Aorta (tissue), 5 donors: ENCODE measurements at regions not wholly inside any gene's neighbourhood (a gene's known extent, or its start where the extent isn't known, plus 50 kb on each side); places are given as distances from the start of the nearest gene placed in this dataset.
A peak's percentile ranks its signal among the peaks of the same experiment; 100 is the strongest.

ENCODE experiments used
- ATAC-seq: fragments of 200-7000 bp; cut with Tn5 transposase; one replicate; pipeline ENCODE4 v1.9.1; 2022; ENCODE audit warnings: moderate library complexity; ENCODE audit not compliant: low FRiP score
- DNase-seq, 2 donors: peaks; one replicate each; pipeline ENCODE4 v3.0.0-alpha.2; 2020
- H3K27ac ChIP-seq, 2 donors: one replicate each; pipeline ENCODE4 v1.5.1; 2013; ENCODE audit warnings: low read length in 2 of 2, mild to moderate bottlenecking in 2 of 2, moderate library complexity in 2 of 2, control low read depth in 1 of 2, inconsistent platforms in 1 of 2, low read depth in 1 of 2
- H3K27me3 ChIP-seq, 2 donors: one replicate each; pipeline ENCODE4 v1.6.1; 2013; ENCODE audit warnings: control low read depth in 1 of 2, low read length in 1 of 2, mild to moderate bottlenecking in 1 of 2, moderate library complexity in 1 of 2; ENCODE audit not compliant: insufficient read depth in 2 of 2, control insufficient read depth in 1 of 2
- H3K36me3 ChIP-seq, 2 donors: one replicate each; pipeline ENCODE4 v1.6.1; 2013; ENCODE audit warnings: control low read depth in 1 of 2, low read length in 1 of 2, mild to moderate bottlenecking in 1 of 2; ENCODE audit not compliant: insufficient read depth in 2 of 2, control insufficient read depth in 1 of 2
- H3K4me1 ChIP-seq, 2 donors: one replicate each; pipeline ENCODE4 v1.6.1; 2013; ENCODE audit warnings: low read length in 2 of 2, control low read depth in 1 of 2, mild to moderate bottlenecking in 1 of 2, moderate library complexity in 1 of 2; ENCODE audit not compliant: insufficient read depth in 2 of 2, control insufficient read depth in 1 of 2
- H3K4me3 ChIP-seq, 2 donors: one replicate each; pipeline ENCODE4 v1.5.1; 2013; ENCODE audit warnings: low read length in 2 of 2, control low read depth in 1 of 2, mild to moderate bottlenecking in 1 of 2
- H3K9me3 ChIP-seq: one replicate; pipeline ENCODE4 v1.6.1; 2013; ENCODE audit warnings: mild to moderate bottlenecking, low read length; ENCODE audit not compliant: control insufficient read depth
- WGBS, 2 donors: extraction: QIAGEN DNeasy Blood & Tissue Kit; methylation state at CpG; one replicate each; pipeline ENCODE4 v1.1.7; 2013; 5-methylcytosine and 5-hydroxymethylcytosine counted together
- intact Hi-C, 2 donors: fragments of 100-400 bp; cut with DNase I; formaldehyde crosslinking; loops; one replicate each; pipeline versions ENCODE4 v1.14.2 to v1.15.0; 2022
- donor health status: healthy with polysubstance abuse.
- donor health status: Bipolar disorder and iron deficiency.
- donor health status: DM: no; HTN: no; CAD: no.
- donor health status: DM: no; HTN: no; CAD: no.
- donor health status: DM: yes; HTN: yes; CAD: no.

- Histone ChIP-seq H3K27me3 (no peaks in the 10 kb centered on the region), H3K4me1 (no peaks in the 10 kb centered on the region), H3K27ac (no peak overlapping the region), H3K36me3 (no peaks in the 10 kb centered on the region), H3K4me3 (no peak overlapping the region), H3K9me3 (peaks cover 2% of the 10 kb centered on the region)
- DNase-seq (peak in 1 of 2 donors; percentile 67), ATAC-seq (no peak)
- intact Hi-C loops: no loop called here
- 69 to 74% methylated on average over 20 of the region's 20 CpGs for WGBS, 2 donors
Measured at GRCh38 chr22:44424867-44425693, 73.0 kb downstream of the RTL6 start.

GRCh38 chr22:44424359-44424682, 73.7 kb downstream of the RTL6 start:
- intact Hi-C loops: no loop called here
- ATAC-seq (no peak), DNase-seq (no peak)

GRCh38 chr22:44423556-44424358, 74.3 kb downstream of the RTL6 start:
- Histone ChIP-seq H3K27ac (no peak overlapping the region), H3K4me1 (no peaks in the 10 kb centered on the region), H3K9me3 (peaks cover 7% of the 10 kb centered on the region), H3K27me3 (no peaks in the 10 kb centered on the region), H3K4me3 (no peak overlapping the region), H3K36me3 (no peaks in the 10 kb centered on the region)
- intact Hi-C loops: no loop called here
- 81 to 85% methylated on average over 14 of the region's 14 CpGs for WGBS, 2 donors
- ATAC-seq (no peak), DNase-seq (peak in 1 of 2 donors; percentile 57)

More at GRCh38 chr22:44424359-44424682, 73.7 kb downstream of the RTL6 start:
- Histone ChIP-seq H3K27me3 (no peaks in the 10 kb centered on the region), H3K4me3 (no peak overlapping the region), H3K27ac (no peak overlapping the region), H3K9me3 (peaks cover 5% of the 10 kb centered on the region), H3K36me3 (no peaks in the 10 kb centered on the region), H3K4me1 (no peaks in the 10 kb centered on the region)
- WGBS, 2 donors: 42 to 48% methylated on average over 2 of the region's 2 CpGs

GRCh38 chr22:44422746-44423380, 75.2 kb downstream of the RTL6 start:
- ATAC-seq (no peak), DNase-seq (peak in 1 of 2 donors; percentile 32)
- intact Hi-C loops: no loop called here
- H3K27me3 ChIP-seq: no peaks in the 10 kb centered on the region
- no peaks in the 10 kb centered on the region for H3K4me1 ChIP-seq
- no peak overlapping the region for H3K4me3 ChIP-seq
- H3K36me3 ChIP-seq: no peaks in the 10 kb centered on the region
- peaks cover 7% of the 10 kb centered on the region for H3K9me3 ChIP-seq
- H3K27ac ChIP-seq: no peak overlapping the region
- WGBS, 2 donors: 64 to 69% methylated on average over 12 of the region's 12 CpGs

- H3K9me3 ChIP-seq: peaks cover 7% of the 10 kb centered on the region
- DNase-seq (no peak), ATAC-seq (no peak)
- H3K27me3 ChIP-seq: no peaks in the 10 kb centered on the region
- H3K36me3 ChIP-seq: no peaks in the 10 kb centered on the region
- WGBS, 2 donors: 70 to 81% methylated on average over 1 of the region's 1 CpG
- no peak overlapping the region for H3K27ac ChIP-seq
- no peak overlapping the region for H3K4me3 ChIP-seq
- intact Hi-C loops: no loop called here
- no peaks in the 10 kb centered on the region for H3K4me1 ChIP-seq
Measured at GRCh38 chr22:44419429-44419828, 78.6 kb downstream of the RTL6 start.

- Histone ChIP-seq H3K9me3 (no peaks in the 10 kb centered on the region), H3K4me1 (no peaks in the 10 kb centered on the region), H3K27ac (no peak overlapping the region), H3K4me3 (no peak overlapping the region), H3K27me3 (no peaks in the 10 kb centered on the region), H3K36me3 (no peaks in the 10 kb centered on the region)
- ATAC-seq (no peak), DNase-seq (peak in 1 of 2 donors; percentile 19)
- WGBS, 2 donors: 84 to 85% methylated on average over 11 of the region's 11 CpGs
- intact Hi-C loops: no loop called here
Measured at GRCh38 chr22:44413211-44413610, 84.8 kb downstream of the RTL6 start.

- no peak for ATAC-seq
- intact Hi-C loops: no loop called here
- peak in 1 of 2 donors; percentile 69 for DNase-seq
- WGBS, 2 donors: 70 to 79% methylated on average over 19 of the region's 19 CpGs
- Histone ChIP-seq H3K9me3 (no peaks in the 10 kb centered on the region), H3K27ac (no peak overlapping the region), H3K36me3 (no peaks in the 10 kb centered on the region), H3K4me3 (no peak overlapping the region), H3K27me3 (no peaks in the 10 kb centered on the region), H3K4me1 (no peaks in the 10 kb centered on the region)
Measured at GRCh38 chr22:44412136-44412731, 85.8 kb downstream of the RTL6 start.

GRCh38 chr22:44411226-44412135, 86.6 kb downstream of the RTL6 start:
- H3K27me3 ChIP-seq: no peaks in the 10 kb centered on the region
- intact Hi-C loops: no loop called here
- H3K9me3 ChIP-seq: no peaks in the 10 kb centered on the region
- H3K36me3 ChIP-seq: no peaks in the 10 kb centered on the region
- DNase-seq: peak in 1 of 2 donors; percentile 66
- no peak overlapping the region for H3K4me3 ChIP-seq
- no peak for ATAC-seq
- no peak overlapping the region for H3K27ac ChIP-seq
- H3K4me1 ChIP-seq: no peaks in the 10 kb centered on the region
- WGBS, 2 donors: 64 to 73% methylated on average over 33 to 37 of the region's 37 CpGs
